ENCODE measurements at regions not wholly inside any gene's neighbourhood (a gene's known extent, or its start where the extent isn't known, plus 50 kb on each side); places are given as distances from the start of the nearest gene placed in this dataset.
"Not testable (repeated sequence)": the region's sequence is repeated elsewhere in the genome, so short reads cannot be mapped to it uniquely, and the experiment has no call there.

DNA sequence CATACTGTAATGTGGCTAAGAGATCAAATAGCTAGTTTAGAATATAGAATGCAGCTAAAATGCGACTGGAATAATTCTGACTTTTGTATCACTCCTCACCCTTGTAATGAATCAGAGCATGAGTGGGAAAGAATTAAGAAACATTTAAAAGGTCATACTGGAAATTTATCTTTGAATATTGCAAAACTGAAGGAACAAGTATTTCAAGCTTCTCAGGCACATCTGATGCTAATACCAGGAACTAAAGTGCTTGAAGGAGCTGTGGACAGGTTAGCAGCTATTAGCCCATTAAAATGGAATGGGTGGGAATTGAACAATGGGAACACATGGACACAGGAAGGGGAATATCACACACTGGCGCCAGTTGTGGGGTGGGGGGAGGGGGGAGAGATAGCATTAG, 144.2 kb upstream of the ZNF91 start:
- H3K4me1 ChIP-seq (ENCODE audit: control extremely low read depth in 1 of 4, control insufficient read depth in 4 of 4, insufficient read depth in 4 of 4, low read length in 3 of 4): no peaks in the 10 kb centered on the region
- POLR2A ChIA-PET: no interaction called here
- no peak for DNase-seq
- no peak overlapping the region for H3K4me3 ChIP-seq (ENCODE audit: control insufficient read depth in 1 of 7, extremely low read depth in 1 of 7, insufficient read depth in 4 of 7, low read depth in 2 of 7, low read length in 6 of 7)
- no peak overlapping the region for H3K27ac ChIP-seq (ENCODE audit: insufficient read depth in 1 of 2, low read depth in 1 of 2, low read length in 2 of 2, poor library complexity in 1 of 2, severe bottlenecking in 2 of 2)
- CTCF ChIA-PET: no interaction called here
- no peaks in the 10 kb centered on the region for H3K27me3 ChIP-seq (replicated peaks in 2 of 5; ENCODE audit: control insufficient read depth in 4 of 5, insufficient read depth in 5 of 5, low read length in 4 of 5)
- H3K36me3 ChIP-seq (ENCODE audit: control insufficient read depth in 4 of 4, insufficient read depth in 4 of 4, low read length in 3 of 4): no peaks in the 10 kb centered on the region
- WGBS (ENCODE audit: insufficient coverage): no CpG with 5 or more reads among the region's 2 CpGs
- peaks cover 0 to 7% (median 2%) of the 10 kb centered on the region in 5 experiments for H3K9me3 ChIP-seq (ENCODE audit: control extremely low read depth in 1 of 5, control insufficient read depth in 4 of 5, insufficient read depth in 2 of 5, low read depth in 1 of 5, low read length in 4 of 5)

DNA sequence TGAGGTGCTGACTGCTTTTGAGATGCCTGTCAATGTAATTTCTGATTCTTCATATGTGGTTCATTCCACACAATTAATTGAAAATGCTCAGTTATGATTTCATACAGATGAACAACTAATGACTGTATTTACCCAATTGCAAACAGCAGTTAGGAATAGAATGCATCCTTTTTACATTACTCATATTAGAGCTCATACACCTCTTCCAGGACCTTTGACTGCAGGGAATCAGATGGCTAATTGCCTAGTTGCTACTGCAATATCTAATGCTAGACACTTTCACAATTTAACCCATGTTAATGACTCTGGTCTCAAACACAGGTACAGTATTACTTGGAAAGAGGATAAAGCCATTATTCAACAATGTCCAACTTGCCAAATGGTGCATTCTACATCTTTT, 141.9 kb upstream of the ZNF91 start:
- H3K27ac ChIP-seq (ENCODE audit: insufficient read depth in 1 of 2, low read depth in 1 of 2, low read length in 2 of 2, poor library complexity in 1 of 2, severe bottlenecking in 2 of 2); H3K9me3 ChIP-seq (ENCODE audit: control extremely low read depth in 1 of 5, control insufficient read depth in 4 of 5, insufficient read depth in 2 of 5, low read depth in 1 of 5, low read length in 4 of 5); CTCF ChIA-PET; POLR2A ChIA-PET; DNase-seq; H3K36me3 ChIP-seq (ENCODE audit: control insufficient read depth in 4 of 4, insufficient read depth in 4 of 4, low read length in 3 of 4); H3K4me3 ChIP-seq (ENCODE audit: control insufficient read depth in 1 of 7, extremely low read depth in 1 of 7, insufficient read depth in 4 of 7, low read depth in 2 of 7, low read length in 6 of 7); H3K27me3 ChIP-seq (replicated peaks in 2 of 5; ENCODE audit: control insufficient read depth in 4 of 5, insufficient read depth in 5 of 5, low read length in 4 of 5); H3K4me1 ChIP-seq (ENCODE audit: control extremely low read depth in 1 of 4, control insufficient read depth in 4 of 4, insufficient read depth in 4 of 4, low read length in 3 of 4): not testable (repeated sequence)

DNA sequence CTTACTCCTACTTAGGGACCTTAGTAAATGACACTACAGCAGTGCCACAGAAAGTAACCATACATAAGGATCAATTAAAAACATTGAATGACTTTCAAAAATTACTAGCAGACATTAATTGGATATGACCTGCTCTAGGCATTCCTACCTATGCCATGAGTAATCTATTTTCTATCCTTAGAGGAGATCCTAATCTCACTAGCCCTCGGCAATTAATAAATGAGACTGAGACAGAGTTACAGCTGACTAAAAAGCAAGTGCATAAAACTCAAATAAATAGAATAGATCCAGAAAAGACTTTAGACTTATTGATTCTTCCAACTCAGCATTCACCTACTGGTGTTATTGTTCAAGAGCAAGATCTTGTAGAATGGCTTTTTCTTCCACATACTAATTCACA, 141.1 kb upstream of the ZNF91 start:
- H3K27me3 ChIP-seq (replicated peaks in 2 of 5; ENCODE audit: control insufficient read depth in 4 of 5, insufficient read depth in 5 of 5, low read length in 4 of 5); H3K36me3 ChIP-seq (ENCODE audit: control insufficient read depth in 4 of 4, insufficient read depth in 4 of 4, low read length in 3 of 4); DNase-seq; H3K9me3 ChIP-seq (ENCODE audit: control extremely low read depth in 1 of 5, control insufficient read depth in 4 of 5, insufficient read depth in 2 of 5, low read depth in 1 of 5, low read length in 4 of 5); CTCF ChIA-PET; H3K27ac ChIP-seq (ENCODE audit: insufficient read depth in 1 of 2, low read depth in 1 of 2, low read length in 2 of 2, poor library complexity in 1 of 2, severe bottlenecking in 2 of 2); H3K4me1 ChIP-seq (ENCODE audit: control extremely low read depth in 1 of 4, control insufficient read depth in 4 of 4, insufficient read depth in 4 of 4, low read length in 3 of 4); POLR2A ChIA-PET; H3K4me3 ChIP-seq (ENCODE audit: control insufficient read depth in 1 of 7, extremely low read depth in 1 of 7, insufficient read depth in 4 of 7, low read depth in 2 of 7, low read length in 6 of 7): not testable (repeated sequence)
- 100% methylated on average over 1 of the region's 1 CpG for WGBS (ENCODE audit: insufficient coverage)

DNA sequence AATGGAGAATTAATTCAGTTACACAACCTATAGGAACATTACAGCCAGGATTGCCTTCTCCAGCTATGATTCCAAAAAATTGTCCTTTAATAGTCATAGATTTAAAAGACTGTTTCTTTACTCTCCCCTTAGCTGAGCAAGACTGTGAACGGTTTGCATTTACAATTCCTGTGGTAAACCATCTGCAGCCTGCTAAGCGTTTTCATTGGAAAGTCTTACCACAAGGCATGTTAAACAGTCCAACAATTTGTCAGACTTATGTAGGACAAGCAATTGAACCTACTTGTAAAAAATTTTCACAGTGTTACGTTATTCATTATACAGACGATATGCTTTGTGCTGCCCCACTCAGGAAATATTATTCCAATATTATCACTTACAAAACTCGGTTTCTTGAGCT, 140.6 kb upstream of the ZNF91 start:
- DNase-seq; CTCF ChIA-PET; H3K9me3 ChIP-seq (ENCODE audit: control extremely low read depth in 1 of 5, control insufficient read depth in 4 of 5, insufficient read depth in 2 of 5, low read depth in 1 of 5, low read length in 4 of 5); H3K27ac ChIP-seq (ENCODE audit: insufficient read depth in 1 of 2, low read depth in 1 of 2, low read length in 2 of 2, poor library complexity in 1 of 2, severe bottlenecking in 2 of 2); H3K4me1 ChIP-seq (ENCODE audit: control extremely low read depth in 1 of 4, control insufficient read depth in 4 of 4, insufficient read depth in 4 of 4, low read length in 3 of 4); H3K4me3 ChIP-seq (ENCODE audit: control insufficient read depth in 1 of 7, extremely low read depth in 1 of 7, insufficient read depth in 4 of 7, low read depth in 2 of 7, low read length in 6 of 7); H3K36me3 ChIP-seq (ENCODE audit: control insufficient read depth in 4 of 4, insufficient read depth in 4 of 4, low read length in 3 of 4); H3K27me3 ChIP-seq (replicated peaks in 2 of 5; ENCODE audit: control insufficient read depth in 4 of 5, insufficient read depth in 5 of 5, low read length in 4 of 5); POLR2A ChIA-PET: not testable (repeated sequence)
- WGBS (ENCODE audit: insufficient coverage): 85% methylated on average over 5 of the region's 5 CpGs

DNA sequence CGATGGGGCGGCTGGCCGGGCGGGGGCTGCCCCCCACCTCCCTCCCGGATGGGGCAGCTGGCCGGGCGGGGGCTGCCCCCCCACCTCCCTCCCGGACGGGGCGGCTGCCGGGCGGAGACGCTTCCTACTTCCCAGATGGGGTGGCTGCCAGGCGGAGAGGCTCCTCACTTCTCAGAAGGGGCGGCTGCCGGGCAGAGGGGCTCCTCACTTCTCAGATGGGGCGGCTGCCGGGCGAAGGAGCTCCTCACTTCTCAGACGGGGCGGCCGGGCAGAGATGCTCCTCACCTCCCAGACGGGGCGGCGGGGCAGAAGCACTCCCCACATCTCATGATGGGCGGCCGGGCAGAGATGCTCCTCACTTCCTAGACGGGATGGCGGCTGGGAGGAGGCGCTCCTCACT, 138.2 kb upstream of the ZNF91 start:
- POLR2A ChIA-PET; CTCF ChIA-PET; H3K4me1 ChIP-seq (ENCODE audit: control extremely low read depth in 1 of 4, control insufficient read depth in 4 of 4, insufficient read depth in 4 of 4, low read length in 3 of 4); H3K27ac ChIP-seq (ENCODE audit: insufficient read depth in 1 of 2, low read depth in 1 of 2, low read length in 2 of 2, poor library complexity in 1 of 2, severe bottlenecking in 2 of 2); H3K4me3 ChIP-seq (ENCODE audit: control insufficient read depth in 1 of 7, extremely low read depth in 1 of 7, insufficient read depth in 4 of 7, low read depth in 2 of 7, low read length in 6 of 7); H3K36me3 ChIP-seq (ENCODE audit: control insufficient read depth in 4 of 4, insufficient read depth in 4 of 4, low read length in 3 of 4); H3K27me3 ChIP-seq (replicated peaks in 2 of 5; ENCODE audit: control insufficient read depth in 4 of 5, insufficient read depth in 5 of 5, low read length in 4 of 5); DNase-seq: not testable (repeated sequence)
- 90% methylated on average over 29 of the region's 30 CpGs for WGBS (ENCODE audit: insufficient coverage)
- H3K9me3 ChIP-seq (ENCODE audit: control extremely low read depth in 1 of 5, control insufficient read depth in 4 of 5, insufficient read depth in 2 of 5, low read depth in 1 of 5, low read length in 4 of 5): peaks cover 0 to 13% (median 5%) of the 10 kb centered on the region in 5 experiments

DNA sequence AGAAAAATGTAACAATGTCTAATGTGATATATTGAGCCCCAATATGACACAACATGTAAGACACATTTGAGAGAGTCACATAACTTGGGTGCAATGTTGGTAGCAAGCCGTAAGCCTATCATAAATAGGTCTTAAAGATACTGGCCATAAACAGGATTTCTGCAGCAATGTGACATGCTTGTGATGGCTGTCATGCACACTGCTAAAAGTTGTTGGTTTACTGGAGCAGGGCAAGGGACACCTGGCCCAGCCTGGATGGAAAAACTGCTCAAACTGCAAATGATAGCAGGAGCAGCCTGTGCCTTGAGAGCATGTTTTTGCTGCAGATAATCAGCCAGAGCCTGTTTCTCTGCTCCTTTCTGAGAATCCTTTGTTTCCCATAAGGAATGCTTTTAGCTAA, 136.7 kb upstream of the ZNF91 start:
- WGBS (ENCODE audit: insufficient coverage): 100% methylated on average over 1 of the region's 1 CpG
- no peaks in the 10 kb centered on the region for H3K4me1 ChIP-seq (ENCODE audit: control extremely low read depth in 1 of 4, control insufficient read depth in 4 of 4, insufficient read depth in 4 of 4, low read length in 3 of 4)
- H3K27me3 ChIP-seq (replicated peaks in 2 of 5; ENCODE audit: control insufficient read depth in 4 of 5, insufficient read depth in 5 of 5, low read length in 4 of 5): no peaks in the 10 kb centered on the region
- no peaks in the 10 kb centered on the region for H3K36me3 ChIP-seq (ENCODE audit: control insufficient read depth in 4 of 4, insufficient read depth in 4 of 4, low read length in 3 of 4)
- ChIA-PET CTCF (no interaction called here), POLR2A (no interaction called here)
- no peak overlapping the region for H3K27ac ChIP-seq (ENCODE audit: insufficient read depth in 1 of 2, low read depth in 1 of 2, low read length in 2 of 2, poor library complexity in 1 of 2, severe bottlenecking in 2 of 2)
- no peak overlapping the region for H3K4me3 ChIP-seq (ENCODE audit: control insufficient read depth in 1 of 7, extremely low read depth in 1 of 7, insufficient read depth in 4 of 7, low read depth in 2 of 7, low read length in 6 of 7)
- H3K9me3 ChIP-seq (ENCODE audit: control extremely low read depth in 1 of 5, control insufficient read depth in 4 of 5, insufficient read depth in 2 of 5, low read depth in 1 of 5, low read length in 4 of 5): peaks cover 0 to 19% (median 9%) of the 10 kb centered on the region in 5 experiments
- no peak for DNase-seq

DNA sequence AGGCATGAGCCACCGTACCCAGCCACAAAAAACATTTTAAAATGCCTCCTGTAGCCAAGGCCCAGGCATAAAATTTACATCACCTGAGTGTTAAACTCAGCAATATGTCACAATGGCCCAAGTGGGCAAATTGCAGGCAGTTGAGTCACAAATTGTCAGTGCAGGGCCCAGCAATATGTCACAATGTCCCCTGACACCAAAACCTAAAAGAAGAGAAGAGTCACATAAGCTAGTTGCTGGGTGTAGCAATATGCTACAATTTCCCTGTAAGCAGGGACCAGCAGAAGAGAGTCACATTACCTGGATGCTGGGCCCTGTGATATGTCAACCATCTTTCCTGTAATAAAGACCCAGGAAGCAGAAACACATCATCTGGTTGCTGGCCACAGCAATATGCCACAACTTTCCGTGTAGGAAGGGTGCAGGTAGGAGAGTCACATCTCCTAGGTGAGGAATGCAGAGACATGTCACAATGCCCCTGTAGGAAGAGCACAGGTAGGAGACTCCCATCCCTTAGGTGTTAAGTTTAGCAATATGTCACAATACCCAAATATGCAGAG, 136.0 kb upstream of the ZNF91 start:
- Histone ChIP-seq H3K4me3 (ENCODE audit: control insufficient read depth in 1 of 7, extremely low read depth in 1 of 7, insufficient read depth in 4 of 7, low read depth in 2 of 7, low read length in 6 of 7) (no peak overlapping the region), H3K27me3 (replicated peaks in 2 of 5; ENCODE audit: control insufficient read depth in 4 of 5, insufficient read depth in 5 of 5, low read length in 4 of 5) (no peaks in the 10 kb centered on the region), H3K9me3 (ENCODE audit: control extremely low read depth in 1 of 5, control insufficient read depth in 4 of 5, insufficient read depth in 2 of 5, low read depth in 1 of 5, low read length in 4 of 5) (peaks cover 0 to 19% (median 9%) of the 10 kb centered on the region in 5 experiments), H3K27ac (ENCODE audit: insufficient read depth in 1 of 2, low read depth in 1 of 2, low read length in 2 of 2, poor library complexity in 1 of 2, severe bottlenecking in 2 of 2) (no peak overlapping the region), H3K4me1 (ENCODE audit: control extremely low read depth in 1 of 4, control insufficient read depth in 4 of 4, insufficient read depth in 4 of 4, low read length in 3 of 4) (no peaks in the 10 kb centered on the region), H3K36me3 (ENCODE audit: control insufficient read depth in 4 of 4, insufficient read depth in 4 of 4, low read length in 3 of 4) (no peaks in the 10 kb centered on the region)
- WGBS (ENCODE audit: insufficient coverage): 76% methylated on average over 2 of the region's 2 CpGs
- CTCF ChIA-PET: no interaction called here
- POLR2A ChIA-PET: no interaction called here
- DNase-seq: no peak
